ENCODE measurements at regions not wholly inside any gene's neighbourhood (a gene's known extent, or its start where the extent isn't known, plus 50 kb on each side); places are given as distances from the start of the nearest gene placed in this dataset.

DNA sequence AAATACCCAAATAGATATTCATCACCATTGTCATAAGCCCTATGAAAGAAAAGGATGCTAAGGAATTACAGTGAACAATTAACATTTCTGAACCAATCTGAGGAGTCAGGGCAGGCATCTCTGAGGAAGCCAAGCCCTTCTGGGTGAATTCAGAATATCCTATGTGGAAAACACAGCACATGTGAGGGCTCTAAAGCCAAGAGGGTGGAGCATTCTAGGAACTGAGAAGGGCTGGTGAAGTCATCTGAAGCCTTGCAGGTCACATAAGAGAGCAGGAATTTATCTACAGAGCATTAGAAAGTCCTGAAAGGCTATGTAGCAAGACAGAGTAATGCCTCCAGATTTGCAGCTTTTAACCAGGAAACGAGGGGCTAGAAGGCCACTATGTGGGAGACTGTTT lies 195.7 kb downstream of the SPATA18 start:
- TF ChIP-seq CTCF (IDR thresholded peaks at IDR 0.05) (no peak), POLR2A (IDR thresholded peaks at IDR 0.05) (no peak)
